Parathyroid adenoma (tissue), 2 donors: ENCODE measurements at regions not wholly inside any gene's neighbourhood (a gene's known extent, or its start where the extent isn't known, plus 50 kb on each side); places are given as distances from the start of the nearest gene placed in this dataset.
"Not testable (repeated sequence)": the region's sequence is repeated elsewhere in the genome, so short reads cannot be mapped to it uniquely, and the experiment has no call there.

Experiments
- H2AFZ ChIP-seq: fragments of 300-600 bp; sonication (generic); one replicate; pipeline ENCODE4 v1.7.0; 2017; ENCODE audit warnings: antibody characterized with exemption, mild to moderate bottlenecking
- H3K27ac ChIP-seq: fragments of 300-600 bp; sonication (generic); one replicate; pipeline ENCODE4 v1.7.0; 2017
- H3K27me3 ChIP-seq: fragments of 300-600 bp; sonication (generic); one replicate; pipeline ENCODE4 v1.7.0; 2017; ENCODE audit warnings: low read length; ENCODE audit not compliant: control insufficient read depth, insufficient read depth
- H3K36me3 ChIP-seq: fragments of 300-600 bp; sonication (generic); one replicate; pipeline ENCODE4 v1.7.0; 2017; ENCODE audit warnings: low read length; ENCODE audit not compliant: control insufficient read depth, insufficient read depth
- H3K4me1 ChIP-seq: fragments of 300-600 bp; sonication (generic); one replicate; pipeline ENCODE4 v1.7.0; 2017; ENCODE audit warnings: control low read depth
- H3K4me2 ChIP-seq: fragments of 300-600 bp; sonication (generic); one replicate; pipeline ENCODE4 v1.7.0; 2017; ENCODE audit warnings: low read length
- H3K4me3 ChIP-seq: fragments of 300-600 bp; sonication (generic); one replicate; pipeline ENCODE4 v1.7.0; 2017; ENCODE audit warnings: low read depth, low read length
- H3K79me2 ChIP-seq: fragments of 300-600 bp; sonication (generic); one replicate; pipeline ENCODE4 v1.7.0; 2017; ENCODE audit warnings: control low read depth
- H3K9ac ChIP-seq: fragments of 300-600 bp; sonication (generic); one replicate; pipeline ENCODE4 v1.7.0; 2017; ENCODE audit warnings: mild to moderate bottlenecking
- H3K9me3 ChIP-seq: fragments of 300-600 bp; sonication (generic); one replicate; pipeline ENCODE4 v1.7.0; 2017; ENCODE audit warnings: low read length; ENCODE audit not compliant: control insufficient read depth
- TF ChIP-seq, protein P1 (sequence below): fragments of 300-600 bp; sonication (generic); IDR thresholded peaks from one replicate; pipeline ENCODE4 v1.7.0; 2017; ENCODE audit warnings: antibody characterized with exemption, mild to moderate bottlenecking
- donor health status: primary hyperparathyroidism.

DNA sequence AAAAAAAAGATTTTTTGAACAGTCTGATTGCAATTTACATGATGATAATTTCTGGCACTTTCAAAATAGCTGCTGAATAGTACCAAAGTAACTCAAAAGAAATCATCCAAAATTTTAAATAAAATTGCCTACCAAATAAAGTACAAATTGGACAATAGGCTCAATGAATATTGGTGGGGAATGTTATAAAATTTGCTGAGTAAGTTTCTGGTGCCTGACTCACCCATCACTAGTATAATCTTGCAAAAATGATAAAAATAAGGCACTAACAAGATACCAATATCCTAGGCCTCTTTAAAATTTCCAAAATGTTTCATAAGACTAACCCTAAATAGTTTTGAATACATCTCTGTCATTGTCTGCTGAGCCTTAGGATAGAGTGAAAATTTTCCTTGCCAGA, 145.3 kb upstream of the LRFN5 start:
- no peak overlapping the region for H3K9ac ChIP-seq

DNA sequence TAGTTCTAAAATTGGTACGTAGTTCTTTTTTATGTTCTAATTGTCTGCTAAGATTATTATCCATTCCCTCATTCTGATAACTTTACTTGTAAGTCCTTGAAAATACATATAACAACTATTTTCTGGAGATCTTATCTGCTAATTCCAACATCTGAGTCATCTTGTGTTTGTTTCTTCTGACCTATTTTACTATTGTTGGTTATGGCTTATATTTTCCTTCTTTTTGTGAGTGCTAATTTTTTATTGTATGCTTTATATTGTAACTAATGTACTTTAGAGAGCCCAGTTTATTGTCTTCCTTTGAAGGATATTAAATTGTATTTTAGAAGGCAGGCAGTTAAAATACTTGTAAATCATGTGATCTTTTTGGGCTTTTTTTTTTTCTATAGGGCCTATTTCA, 149.3 kb upstream of the LRFN5 start:
- Histone ChIP-seq H3K4me1 (no peaks in the 10 kb centered on the region), H3K36me3 (no peaks in the 10 kb centered on the region), H3K27me3 (no peaks in the 10 kb centered on the region), H3K4me3 (no peak overlapping the region), H3K4me2 (no peak overlapping the region), H3K9me3 (no peaks in the 10 kb centered on the region), H3K79me2 (no peaks in the 10 kb centered on the region), H3K27ac (no peak overlapping the region), H3K9ac (no peak overlapping the region), H2AFZ (no peak overlapping the region)
- TF ChIP-seq, protein P1, sequence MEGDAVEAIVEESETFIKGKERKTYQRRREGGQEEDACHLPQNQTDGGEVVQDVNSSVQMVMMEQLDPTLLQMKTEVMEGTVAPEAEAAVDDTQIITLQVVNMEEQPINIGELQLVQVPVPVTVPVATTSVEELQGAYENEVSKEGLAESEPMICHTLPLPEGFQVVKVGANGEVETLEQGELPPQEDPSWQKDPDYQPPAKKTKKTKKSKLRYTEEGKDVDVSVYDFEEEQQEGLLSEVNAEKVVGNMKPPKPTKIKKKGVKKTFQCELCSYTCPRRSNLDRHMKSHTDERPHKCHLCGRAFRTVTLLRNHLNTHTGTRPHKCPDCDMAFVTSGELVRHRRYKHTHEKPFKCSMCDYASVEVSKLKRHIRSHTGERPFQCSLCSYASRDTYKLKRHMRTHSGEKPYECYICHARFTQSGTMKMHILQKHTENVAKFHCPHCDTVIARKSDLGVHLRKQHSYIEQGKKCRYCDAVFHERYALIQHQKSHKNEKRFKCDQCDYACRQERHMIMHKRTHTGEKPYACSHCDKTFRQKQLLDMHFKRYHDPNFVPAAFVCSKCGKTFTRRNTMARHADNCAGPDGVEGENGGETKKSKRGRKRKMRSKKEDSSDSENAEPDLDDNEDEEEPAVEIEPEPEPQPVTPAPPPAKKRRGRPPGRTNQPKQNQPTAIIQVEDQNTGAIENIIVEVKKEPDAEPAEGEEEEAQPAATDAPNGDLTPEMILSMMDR = no peak

More for the DNA sequence above, 145.3 kb upstream of the LRFN5 start:
- no peaks in the 10 kb centered on the region for H3K9me3 ChIP-seq
- no peak overlapping the region for H3K27ac ChIP-seq
- TF ChIP-seq, protein P1 = no peak
- H3K36me3 ChIP-seq = no peaks in the 10 kb centered on the region
- H2AFZ ChIP-seq = no peak overlapping the region
- no peak overlapping the region for H3K4me2 ChIP-seq
- no peak overlapping the region for H3K4me3 ChIP-seq
- H3K4me1 ChIP-seq = no peaks in the 10 kb centered on the region
- H3K27me3 ChIP-seq = no peaks in the 10 kb centered on the region
- H3K79me2 ChIP-seq = no peaks in the 10 kb centered on the region

DNA sequence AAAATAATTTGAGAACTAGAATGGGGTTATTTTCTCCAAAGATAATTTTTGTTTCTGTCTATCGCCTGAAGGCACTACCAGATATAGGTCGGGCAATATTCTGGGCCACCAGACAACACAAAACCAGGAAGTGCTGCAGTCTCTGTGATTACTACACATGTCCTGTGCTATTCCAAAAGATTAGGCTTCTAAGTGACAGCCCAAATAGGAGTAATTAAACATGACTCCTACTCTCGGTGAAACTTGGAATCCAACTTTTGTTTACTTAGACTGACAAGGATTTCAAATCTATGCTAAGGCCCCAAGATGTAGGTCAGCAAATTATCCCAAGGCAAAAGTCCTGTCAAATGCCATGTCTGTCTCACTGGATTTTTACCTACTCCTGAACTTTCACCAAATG, 157.6 kb upstream of the LRFN5 start:
- TF ChIP-seq, protein P1 = no peak
- Histone ChIP-seq H2AFZ (no peak overlapping the region), H3K4me1 (no peaks in the 10 kb centered on the region), H3K4me3 (no peak overlapping the region), H3K27ac (no peak overlapping the region), H3K9ac (no peak overlapping the region), H3K4me2 (no peak overlapping the region), H3K79me2 (no peaks in the 10 kb centered on the region), H3K36me3 (no peaks in the 10 kb centered on the region), H3K27me3 (no peaks in the 10 kb centered on the region), H3K9me3 (no peaks in the 10 kb centered on the region)

DNA sequence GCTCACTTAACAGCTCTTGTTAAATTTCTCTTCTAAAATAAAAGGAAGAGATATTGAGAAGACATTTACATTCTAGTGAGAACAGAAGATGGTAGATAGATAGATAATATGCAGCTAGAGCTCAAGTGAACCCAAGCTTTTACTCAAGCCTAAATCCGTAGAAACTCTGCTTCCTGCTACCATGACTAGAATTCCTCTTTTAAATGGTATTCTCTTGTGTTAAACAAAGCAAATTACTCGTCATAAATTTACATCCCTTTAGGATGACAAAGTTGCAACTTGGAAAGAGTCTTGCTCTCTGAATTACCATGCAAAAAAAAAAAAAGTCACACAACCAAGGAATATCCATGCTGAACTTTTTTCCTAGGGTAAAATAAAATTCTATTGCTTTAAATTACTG, 160.7 kb upstream of the LRFN5 start:
- no peak overlapping the region for H3K4me3 ChIP-seq
- no peak overlapping the region for H3K4me2 ChIP-seq
- no peak overlapping the region for H2AFZ ChIP-seq
- H3K79me2 ChIP-seq = no peaks in the 10 kb centered on the region
- H3K4me1 ChIP-seq = no peaks in the 10 kb centered on the region
- H3K9me3 ChIP-seq = no peaks in the 10 kb centered on the region
- TF ChIP-seq, protein P1 = no peak
- no peak overlapping the region for H3K27ac ChIP-seq
- no peaks in the 10 kb centered on the region for H3K36me3 ChIP-seq
- no peaks in the 10 kb centered on the region for H3K27me3 ChIP-seq
- H3K9ac ChIP-seq = no peak overlapping the region

DNA sequence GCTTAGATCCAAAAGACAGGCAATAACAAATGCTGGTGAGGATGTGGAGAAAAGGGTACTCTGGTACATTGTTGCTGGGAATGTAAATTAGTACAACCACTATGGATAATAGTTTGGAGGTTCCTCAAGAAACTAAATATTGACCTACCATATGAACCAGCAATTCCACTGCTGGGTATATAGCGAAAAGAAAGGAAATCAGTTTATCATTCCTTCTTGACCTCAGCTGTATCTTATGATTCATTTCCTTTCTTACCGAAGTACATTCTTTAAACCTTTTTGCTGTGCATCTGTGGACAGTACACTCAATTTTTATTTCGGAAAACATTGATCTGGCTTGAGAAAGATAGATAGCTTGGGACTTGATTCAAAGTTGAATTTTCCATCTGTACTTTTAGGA, 183.2 kb upstream of the LRFN5 start:
- TF ChIP-seq, protein P1 = no peak
- Histone ChIP-seq H3K27me3 (no peaks in the 10 kb centered on the region), H3K79me2 (no peaks in the 10 kb centered on the region), H2AFZ (no peak overlapping the region), H3K36me3 (no peaks in the 10 kb centered on the region), H3K27ac (no peak overlapping the region), H3K9me3 (no peaks in the 10 kb centered on the region), H3K4me1 (no peaks in the 10 kb centered on the region), H3K4me3 (no peak overlapping the region), H3K4me2 (no peak overlapping the region), H3K9ac (no peak overlapping the region)

DNA sequence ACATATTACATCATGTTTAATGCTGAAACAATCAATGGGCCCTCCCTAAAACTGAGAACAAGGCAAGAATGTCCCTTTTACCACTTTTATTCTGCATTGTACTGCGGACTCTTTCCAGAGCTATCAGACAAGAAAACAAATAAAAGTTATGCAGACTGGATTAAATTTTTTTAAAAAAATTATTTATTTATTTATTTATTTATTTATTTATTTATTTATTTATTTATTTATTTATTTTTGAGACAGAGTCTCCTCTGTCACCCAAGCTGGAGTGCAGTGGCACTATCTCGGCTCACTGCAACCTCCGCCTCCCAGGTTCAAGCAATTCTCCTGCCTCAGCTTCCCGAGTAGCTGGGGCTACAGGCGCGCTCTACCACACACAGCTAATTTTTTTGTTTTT, 185.4 kb upstream of the LRFN5 start:
- not testable (repeated sequence) for H3K79me2 ChIP-seq, H3K9ac ChIP-seq, H2AFZ ChIP-seq, H3K9me3 ChIP-seq, H3K27ac ChIP-seq, H3K4me1 ChIP-seq, H3K36me3 ChIP-seq, H3K27me3 ChIP-seq, H3K4me3 ChIP-seq, H3K4me2 ChIP-seq
